Muscle of back (tissue), 3 donors: ENCODE measurements at regions not wholly inside any gene's neighbourhood (a gene's known extent, or its start where the extent isn't known, plus 50 kb on each side); places are given as distances from the start of the nearest gene placed in this dataset.
A peak's percentile ranks its signal among the peaks of the same experiment; 100 is the strongest.
"Not testable (repeated sequence)": the region's sequence is repeated elsewhere in the genome, so short reads cannot be mapped to it uniquely, and the experiment has no call there.

Experiments used
- DNase-seq, 3 donors: peaks; one replicate each; pipeline versions ENCODE4 v3.0.0 to v3.0.0-alpha.2; 2013

DNA sequence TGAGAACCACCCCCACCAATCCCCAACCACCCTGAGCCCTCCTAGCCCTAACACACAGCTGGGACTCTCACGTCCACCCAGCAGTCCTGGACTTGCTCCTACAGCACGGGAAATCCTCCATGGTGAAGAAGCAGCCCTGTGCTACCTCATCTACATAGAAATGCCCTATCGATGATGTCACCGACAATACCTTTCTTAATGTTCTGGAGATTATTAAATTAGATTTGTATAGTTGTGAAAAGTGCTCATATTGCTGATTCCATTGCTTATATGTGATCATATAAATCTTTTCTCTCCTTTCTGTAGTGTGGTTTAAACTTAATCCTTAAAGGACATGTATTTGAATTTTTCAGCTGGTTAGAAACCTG lies 97.1 kb downstream of the PPIAL4G start:
- not testable (repeated sequence) for DNase-seq

DNA sequence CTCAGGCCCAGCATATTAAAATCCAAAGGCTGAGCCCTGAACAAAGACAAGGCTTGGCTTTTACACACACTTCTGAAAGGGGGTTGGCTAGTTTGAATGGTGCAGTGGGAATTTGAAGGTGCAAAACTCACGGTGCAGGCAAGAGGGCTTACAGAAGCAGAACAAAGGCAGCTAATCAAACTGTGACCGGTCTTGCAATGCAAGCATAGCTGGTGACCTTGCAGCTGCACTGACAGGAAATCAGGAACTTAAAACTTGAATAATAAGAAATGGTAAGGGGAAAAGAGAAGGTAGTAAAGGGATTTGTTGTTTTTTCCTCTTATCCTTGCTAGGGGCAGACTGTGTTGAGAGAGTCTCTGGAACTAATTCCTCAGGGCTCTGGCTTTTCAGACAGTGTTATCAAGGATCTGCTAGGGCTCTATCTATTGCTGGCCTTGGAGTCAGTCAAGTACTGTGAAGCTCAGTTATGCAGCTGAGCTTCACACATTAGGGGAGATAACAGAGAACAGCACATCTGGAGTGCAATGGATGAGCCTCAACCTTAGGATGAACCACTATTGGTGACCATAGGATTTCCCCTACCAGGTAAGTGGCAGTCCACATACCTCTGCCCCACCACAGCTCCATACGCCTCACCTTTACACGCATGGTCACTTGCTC lies 97.6 kb downstream of the PPIAL4G start:
- no peak for DNase-seq

DNA sequence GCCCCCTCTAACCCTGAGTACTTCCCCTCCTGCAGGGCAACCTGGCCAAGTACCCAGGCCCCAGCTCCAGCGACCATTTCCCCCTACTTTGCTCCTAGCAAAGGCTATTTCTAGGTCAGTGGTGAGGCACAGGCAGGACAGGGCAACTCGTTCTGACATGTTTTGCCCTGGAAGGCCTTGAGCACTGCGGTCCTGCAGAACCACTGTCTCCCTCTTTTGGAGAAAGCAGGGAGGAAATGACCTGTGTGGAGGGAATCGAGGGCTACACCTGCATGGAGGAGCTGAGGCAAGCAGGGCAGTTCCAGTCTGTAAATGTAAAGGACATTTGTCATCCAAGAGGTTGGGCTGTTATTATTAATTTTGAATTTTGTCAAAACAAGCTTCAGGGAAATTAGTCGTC lies 99.1 kb downstream of the PPIAL4G start:
- no peak for DNase-seq

GRCh38 chr1:148379697-148380096 lies 103.4 kb downstream of the PPIAL4G start:
- DNase-seq: no peak

DNA sequence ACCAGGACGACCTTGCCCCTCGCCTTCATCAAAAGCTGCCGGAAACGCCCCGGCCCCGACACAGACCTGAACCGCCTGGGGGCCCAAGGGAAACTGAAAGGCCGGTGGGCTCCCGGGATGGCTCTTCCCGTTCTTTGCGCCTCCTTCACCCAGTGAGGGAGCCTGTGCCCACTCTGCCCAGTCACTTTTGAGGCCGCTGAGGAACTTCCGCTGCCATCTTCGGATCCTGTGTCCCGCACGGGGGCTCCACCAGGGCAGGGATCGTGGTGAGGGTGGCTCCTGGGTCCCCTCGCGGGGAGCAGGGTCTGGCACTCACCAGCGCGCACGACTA lies 104.0 kb downstream of the PPIAL4G start:
- no peak for DNase-seq

DNA sequence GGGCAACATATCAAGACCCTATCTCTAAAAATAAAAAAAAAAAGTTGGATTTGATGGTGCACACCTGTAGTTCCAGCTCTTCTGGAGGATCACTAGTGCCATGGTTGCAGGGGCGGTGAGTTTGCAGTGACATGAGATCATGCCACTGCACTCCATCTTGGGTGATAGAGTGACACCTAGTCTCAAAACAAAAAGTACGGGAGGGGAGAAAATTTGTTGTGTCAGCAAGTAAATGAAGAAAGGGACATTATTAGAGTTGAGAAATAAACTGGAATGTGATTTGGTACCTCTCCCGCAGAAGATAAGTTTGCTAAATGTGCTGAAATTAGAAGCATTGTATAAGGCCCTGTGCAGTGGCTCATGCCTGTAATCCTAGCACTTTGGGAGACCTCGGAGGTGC lies 105.1 kb downstream of the PPIAL4G start:
- not testable (repeated sequence) for DNase-seq

- not testable (repeated sequence) for DNase-seq
Measured at GRCh38 chr1:148377045-148377444, 106.1 kb downstream of the PPIAL4G start.

GRCh38 chr1:148374101-148374500 lies 109.0 kb downstream of the PPIAL4G start:
- no peak for DNase-seq

DNA sequence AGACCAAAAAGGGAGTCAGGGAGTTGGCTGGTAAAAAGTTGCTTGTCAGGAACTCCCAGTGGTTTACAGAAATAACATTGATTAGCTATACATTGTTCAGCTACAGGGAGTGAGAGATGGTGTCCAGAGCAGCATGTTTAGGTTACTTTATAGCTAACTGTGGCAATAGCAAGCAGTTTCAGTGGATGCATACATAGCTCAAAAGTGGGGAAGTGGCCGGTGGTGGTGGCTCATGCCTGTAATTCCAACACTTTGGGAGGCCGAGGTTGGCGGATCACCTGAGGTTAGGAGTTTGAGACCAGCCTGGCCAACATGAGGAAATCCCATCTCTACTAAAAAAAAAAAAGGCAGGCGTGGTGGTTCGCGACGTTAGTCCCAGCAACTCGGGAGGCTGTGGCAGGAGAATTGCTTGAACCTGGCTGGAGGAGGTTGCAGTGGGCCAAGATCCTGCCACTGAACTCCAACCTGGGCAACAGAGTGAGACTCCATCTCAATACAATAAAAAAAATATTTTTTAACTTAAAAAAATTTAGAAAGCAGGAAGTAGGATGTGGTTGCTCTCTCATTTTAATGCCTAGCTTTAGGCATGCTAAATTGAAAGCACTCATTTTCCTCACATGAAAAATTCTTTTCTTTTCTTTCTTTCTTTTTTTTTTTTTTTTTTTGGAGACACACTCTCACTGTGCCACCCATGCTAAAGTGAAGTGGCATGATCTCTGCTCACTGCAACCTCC lies 109.7 kb downstream of the PPIAL4G start:
- no peak for DNase-seq

- DNase-seq: no peak
Measured at GRCh38 chr1:148372731-148373130, 110.4 kb downstream of the PPIAL4G start.

- DNase-seq: not testable (repeated sequence)
Measured at GRCh38 chr1:148372051-148372726, 110.9 kb downstream of the PPIAL4G start.

GRCh38 chr1:148371551-148371994 lies 111.5 kb downstream of the PPIAL4G start:
- peak; percentile 45 to 79 (median 65) for DNase-seq

GRCh38 chr1:148370661-148371060 lies 112.4 kb downstream of the PPIAL4G start:
- not testable (repeated sequence) for DNase-seq

DNA sequence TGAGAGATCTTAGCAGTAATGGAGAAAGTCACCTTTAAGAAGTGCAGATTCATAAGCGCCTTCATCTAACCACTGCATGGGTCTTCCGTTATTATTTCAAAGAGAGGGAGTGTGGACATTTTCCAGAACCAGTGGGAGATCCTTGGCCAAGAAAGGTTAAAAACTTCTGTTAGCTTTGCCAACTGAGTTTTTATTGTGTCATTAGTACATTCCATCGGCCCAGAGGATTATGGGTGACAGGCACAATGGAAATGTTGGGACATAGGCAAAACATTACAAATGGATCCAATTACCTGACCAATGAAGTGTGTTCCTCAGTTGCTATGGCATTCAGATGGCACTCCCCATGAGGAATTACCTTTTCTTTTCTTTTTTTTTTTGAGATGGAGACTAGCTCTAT lies 115.5 kb downstream of the PPIAL4G start:
- DNase-seq: no peak

DNA sequence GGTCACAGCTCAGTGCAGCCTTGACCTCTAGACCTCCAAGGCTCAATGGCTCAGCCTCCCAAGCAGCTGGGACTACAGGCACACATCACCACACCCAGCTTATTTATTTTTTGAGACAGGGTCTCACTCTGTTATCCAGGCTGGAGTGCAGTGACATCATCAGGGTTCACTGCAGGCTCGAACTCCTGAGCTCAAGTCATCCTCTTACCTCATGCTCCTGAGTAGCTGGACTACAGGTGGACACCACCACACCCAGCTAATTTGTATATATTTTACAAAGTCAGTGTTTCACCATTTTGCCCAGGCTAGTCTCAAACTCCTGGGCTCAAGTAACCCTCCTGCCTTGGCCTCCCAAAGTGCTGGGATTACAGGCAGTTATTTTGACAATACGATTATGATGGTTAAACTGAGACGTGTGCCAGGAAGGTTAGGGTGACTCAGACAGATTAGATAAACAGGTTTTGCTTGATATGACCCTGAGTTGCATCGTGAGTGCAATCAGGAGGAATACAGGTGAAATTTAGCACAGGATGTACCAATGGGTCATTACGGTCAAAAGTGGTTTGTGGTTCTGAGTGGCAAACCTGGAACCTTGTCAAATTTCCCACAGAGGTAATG lies 116.9 kb downstream of the PPIAL4G start:
- not testable (repeated sequence) for DNase-seq

- DNase-seq: not testable (repeated sequence)
Measured at GRCh38 chr1:148365151-148365550, 118.0 kb downstream of the PPIAL4G start.

GRCh38 chr1:148363979-148364378 lies 119.1 kb downstream of the PPIAL4G start:
- DNase-seq: not testable (repeated sequence)

DNA sequence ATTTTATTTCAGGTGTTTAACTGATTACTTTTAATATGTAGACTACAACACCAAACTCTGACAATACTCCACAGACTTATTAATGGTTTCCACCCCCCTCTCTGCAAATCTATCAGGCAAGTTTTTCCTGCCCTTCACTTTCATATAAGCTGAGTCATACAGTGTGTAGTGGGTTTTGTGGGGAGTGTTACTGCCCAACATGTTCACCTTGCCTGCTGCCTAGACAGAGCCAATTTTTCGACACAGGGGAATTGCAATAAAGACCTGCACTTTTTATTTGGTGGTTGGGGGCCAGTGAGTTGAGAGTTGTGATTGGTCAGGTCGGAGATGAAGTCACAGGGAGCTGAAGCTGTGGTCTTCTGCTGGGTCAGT lies 119.7 kb downstream of the PPIAL4G start:
- DNase-seq: no peak

GRCh38 chr1:148362626-148363438 lies 120.3 kb downstream of the PPIAL4G start:
- DNase-seq: peak in 1 of 3 donors; percentile 30

- no peak for DNase-seq
Measured at GRCh38 chr1:148362216-148362611, 120.9 kb downstream of the PPIAL4G start.

- peak in 1 of 3 donors; percentile 55 for DNase-seq
Measured at GRCh38 chr1:148361427-148362215, 121.5 kb downstream of the PPIAL4G start.
